Hepatocyte (in vitro differentiated cells): ENCODE measurements at regions not wholly inside any gene's neighbourhood (a gene's known extent, or its start where the extent isn't known, plus 50 kb on each side); places are given as distances from the start of the nearest gene placed in this dataset.

Source experiments
- DNase-seq: peaks from one replicate; pipeline ENCODE4 v3.0.0-alpha.2; 2016; ENCODE audit warnings: low spot score
- H2AFZ ChIP-seq: fragments of 200-600 bp; sonication (generic); 2 replicates; pipeline ENCODE4 v1.6.0; 2016; ENCODE audit warnings: antibody characterized with exemption, mild to moderate bottlenecking
- H3K27ac ChIP-seq: fragments of 200-600 bp; sonication (generic); 2 replicates; pipeline ENCODE4 v1.5.1; 2016; ENCODE audit warnings: mild to moderate bottlenecking
- H3K27me3 ChIP-seq: fragments of 200-600 bp; sonication (generic); 2 replicates; pipeline ENCODE4 v1.6.1; 2016
- H3K36me3 ChIP-seq: fragments of 200-600 bp; sonication (generic); replicated peaks from 2 replicates; pipeline ENCODE4 v1.5.1; 2016; ENCODE audit warnings: low read depth; ENCODE audit not compliant: insufficient read depth
- H3K4me1 ChIP-seq: fragments of 200-600 bp; sonication (generic); 2 replicates; pipeline ENCODE4 v1.5.1; 2016; ENCODE audit warnings: mild to moderate bottlenecking, moderate library complexity; ENCODE audit not compliant: insufficient read depth
- H3K4me2 ChIP-seq: fragments of 200-600 bp; sonication (generic); 2 replicates; pipeline ENCODE4 v1.6.0; 2016
- H3K4me3 ChIP-seq: fragments of 200-600 bp; sonication (generic); 2 replicates; pipeline ENCODE4 v1.5.1; 2016; ENCODE audit warnings: mild to moderate bottlenecking
- H3K79me2 ChIP-seq: fragments of 200-600 bp; sonication (generic); 2 replicates; pipeline ENCODE4 v1.6.0; 2017; ENCODE audit warnings: mild to moderate bottlenecking
- H3K9me2 ChIP-seq: fragments of 200-600 bp; sonication (generic); replicated peaks from 2 replicates; pipeline ENCODE4 v1.6.0; 2017; ENCODE audit warnings: mild to moderate bottlenecking; ENCODE audit not compliant: insufficient read depth
- H3K9me3 ChIP-seq: fragments of 200-600 bp; sonication (generic); 2 replicates; pipeline ENCODE4 v1.5.1; 2016; ENCODE audit warnings: low read depth, mild to moderate bottlenecking
- H4K20me1 ChIP-seq: fragments of 200-600 bp; sonication (generic); 2 replicates; pipeline ENCODE4 v1.6.0; 2016; ENCODE audit warnings: mild to moderate bottlenecking; ENCODE audit not compliant: insufficient read depth, poor library complexity, severe bottlenecking
- CTCF ChIP-seq: fragments of 200-600 bp; sonication (generic); IDR thresholded peaks from 2 replicates; pipeline ENCODE4 v1.5.1; 2016; ENCODE audit warnings: antibody characterized with exemption, mild to moderate bottlenecking; ENCODE audit not compliant: poor library complexity
- EZH2 ChIP-seq: fragments of 200-600 bp; sonication (generic); IDR thresholded peaks from 2 replicates; pipeline ENCODE4 v1.6.1; 2016; ENCODE audit warnings: antibody characterized with exemption, mild to moderate bottlenecking, borderline replicate concordance
- EZH2phosphoT487 ChIP-seq: fragments of 200-600 bp; sonication (generic); IDR thresholded peaks from one replicate; pipeline ENCODE4 v1.6.1; 2018; ENCODE audit warnings: antibody characterized with exemption, mild to moderate bottlenecking, low read depth, moderate library complexity; ENCODE audit not compliant: unreplicated experiment, severe bottlenecking
- WGBS: methylation state at CpG from one replicate; pipeline ENCODE4 v1.1.6; 2016; ENCODE audit warnings: low lambda C conversion rate; ENCODE audit errors: missing lambda C conversion rate; 5-methylcytosine and 5-hydroxymethylcytosine counted together

DNA sequence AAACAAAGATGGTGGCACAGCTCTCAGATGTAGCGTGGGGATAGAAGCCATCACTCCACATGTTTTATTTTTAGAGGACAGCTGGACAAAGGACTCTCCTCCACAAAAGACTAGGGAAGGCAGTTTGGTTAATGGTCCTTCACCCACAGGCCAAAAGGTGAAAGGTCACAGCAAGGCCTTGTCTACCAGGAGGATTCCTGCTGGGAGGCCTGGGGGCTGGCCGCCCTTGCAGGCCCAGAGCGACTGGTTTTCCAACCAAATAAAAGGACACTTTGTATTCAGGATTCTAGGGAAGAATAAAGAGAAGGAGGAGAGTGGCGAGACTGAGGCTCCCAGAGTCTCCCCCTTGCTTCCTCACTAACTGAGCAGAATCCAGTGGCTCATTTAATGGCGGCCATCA lies 94.3 kb downstream of the AXIN2 start:
- H3K36me3 ChIP-seq, result no peaks in the 10 kb centered on the region
- no peaks in the 10 kb centered on the region for H4K20me1 ChIP-seq
- H2AFZ ChIP-seq, result no peak overlapping the region
- H3K27me3 ChIP-seq, result no peaks in the 10 kb centered on the region
- H3K9me3 ChIP-seq, result no peaks in the 10 kb centered on the region
- no peak for TF ChIP-seq EZH2phosphoT487
- no peak for TF ChIP-seq EZH2
- no peak for TF ChIP-seq CTCF
- H3K4me3 ChIP-seq, result no peak overlapping the region
- H3K79me2 ChIP-seq, result no peaks in the 10 kb centered on the region
- WGBS, result 82% methylated on average over 5 of the region's 5 CpGs
- no peaks in the 10 kb centered on the region for H3K4me1 ChIP-seq
- no peak overlapping the region for H3K27ac ChIP-seq
- no peaks in the 10 kb centered on the region for H3K9me2 ChIP-seq
- no peak for DNase-seq
- H3K4me2 ChIP-seq, result no peak overlapping the region

- no peak overlapping the region for H3K27ac ChIP-seq
- H4K20me1 ChIP-seq, result no peaks in the 10 kb centered on the region
- no peak overlapping the region for H3K4me3 ChIP-seq
- no peaks in the 10 kb centered on the region for H3K27me3 ChIP-seq
- TF ChIP-seq EZH2phosphoT487, result no peak
- TF ChIP-seq EZH2, result no peak
- TF ChIP-seq CTCF, result no peak
- no peak overlapping the region for H2AFZ ChIP-seq
- 96% methylated on average over 6 of the region's 6 CpGs for WGBS
- H3K9me2 ChIP-seq, result no peaks in the 10 kb centered on the region
- DNase-seq, result no peak
- no peaks in the 10 kb centered on the region for H3K79me2 ChIP-seq
- H3K9me3 ChIP-seq, result no peaks in the 10 kb centered on the region
- no peaks in the 10 kb centered on the region for H3K4me1 ChIP-seq
- H3K4me2 ChIP-seq, result no peak overlapping the region
- no peaks in the 10 kb centered on the region for H3K36me3 ChIP-seq
Measured at GRCh38 chr17:65466547-65466946, 94.9 kb downstream of the AXIN2 start.

GRCh38 chr17:65463242-65463641 lies 98.2 kb downstream of the AXIN2 start:
- H3K36me3 ChIP-seq, result no peaks in the 10 kb centered on the region
- no peaks in the 10 kb centered on the region for H3K9me2 ChIP-seq
- 67% methylated on average over 9 of the region's 9 CpGs for WGBS
- no peak overlapping the region for H2AFZ ChIP-seq
- H4K20me1 ChIP-seq, result no peaks in the 10 kb centered on the region
- peak; percentile 71 for DNase-seq
- H3K4me2 ChIP-seq, result no peak overlapping the region
- TF ChIP-seq EZH2, result no peak
- no peak for TF ChIP-seq CTCF
- TF ChIP-seq EZH2phosphoT487, result no peak
- no peaks in the 10 kb centered on the region for H3K79me2 ChIP-seq
- no peak overlapping the region for H3K4me3 ChIP-seq
- H3K27me3 ChIP-seq, result no peaks in the 10 kb centered on the region
- peak overlapping the region; percentile 77 for H3K27ac ChIP-seq
- no peaks in the 10 kb centered on the region for H3K9me3 ChIP-seq
- H3K4me1 ChIP-seq, result peaks cover 10% of the 10 kb centered on the region

DNA sequence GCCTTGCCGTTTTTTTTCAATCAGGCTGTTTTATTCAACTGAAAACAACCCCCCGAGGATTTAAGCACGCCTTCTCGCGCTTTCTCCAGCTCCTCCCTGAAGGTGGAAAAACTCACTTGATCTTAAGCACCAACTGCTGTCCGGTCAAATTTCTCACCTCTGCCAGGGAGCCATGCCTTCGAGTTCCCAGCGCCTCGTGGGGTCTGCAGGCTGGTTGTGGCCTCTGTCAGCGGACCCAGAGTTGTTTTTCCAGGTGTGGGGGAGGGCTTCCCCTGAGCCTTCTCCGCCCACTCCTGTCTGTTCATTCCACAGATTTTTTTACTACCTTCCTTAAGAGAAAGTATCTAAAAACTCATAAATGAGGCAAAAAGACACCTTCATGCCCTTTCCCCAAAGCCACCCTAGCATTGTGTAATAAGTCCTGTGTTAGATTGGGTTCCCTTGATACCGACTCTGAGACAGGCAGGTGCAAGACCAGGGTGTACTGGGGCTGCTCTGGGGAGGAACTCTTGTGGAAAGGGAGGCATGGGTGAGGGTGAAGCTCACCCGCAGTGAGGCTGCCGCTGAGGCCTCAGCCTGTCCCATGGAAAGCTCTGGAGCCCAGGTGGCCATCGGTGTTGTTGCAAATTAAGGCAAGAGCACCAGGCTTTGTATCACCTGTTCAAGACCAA lies 101.6 kb downstream of the AXIN2 start:
- Histone ChIP-seq H3K4me1 (peaks cover 26% of the 10 kb centered on the region), H3K27me3 (no peaks in the 10 kb centered on the region), H3K4me2 (no peak overlapping the region), H3K9me2 (no peaks in the 10 kb centered on the region), H3K27ac (no peak overlapping the region), H3K9me3 (no peaks in the 10 kb centered on the region), H3K79me2 (no peaks in the 10 kb centered on the region), H2AFZ (no peak overlapping the region), H4K20me1 (no peaks in the 10 kb centered on the region), H3K36me3 (no peaks in the 10 kb centered on the region), H3K4me3 (no peak overlapping the region)
- TF ChIP-seq CTCF, result no peak
- TF ChIP-seq EZH2phosphoT487, result no peak
- TF ChIP-seq EZH2, result no peak
- WGBS, result 67% methylated on average over 13 of the region's 15 CpGs
- DNase-seq, result no peak
